ENCODE measurements at regions not wholly inside any gene's neighbourhood (a gene's known extent, or its start where the extent isn't known, plus 50 kb on each side); places are given as distances from the start of the nearest gene placed in this dataset.

GRCh38 chr6:43860285-43860684 lies 90.3 kb downstream of the VEGFA start:
- Mint-ChIP-seq H3K27ac (no peak overlapping the region), H3K27me3 (peaks cover 11% of the 10 kb centered on the region), H3K4me3 (no peak overlapping the region)

GRCh38 chr6:43859213-43859612 lies 89.2 kb downstream of the VEGFA start:
- peaks cover 10% of the 10 kb centered on the region for H3K27me3 Mint-ChIP-seq
- H3K4me1 Mint-ChIP-seq = no peaks in the 10 kb centered on the region
- ATAC-seq (ENCODE audit: low read depth) (no peak), DNase-seq (ENCODE audit: low spot score in 2 of 2) (no peak)
- H3K4me3 Mint-ChIP-seq = no peak overlapping the region
- no peaks in the 10 kb centered on the region for H3K9me3 Mint-ChIP-seq
- no peaks in the 10 kb centered on the region for H3K36me3 Mint-ChIP-seq
- no peak overlapping the region for H3K27ac Mint-ChIP-seq

More at GRCh38 chr6:43860285-43860684, 90.3 kb downstream of the VEGFA start:
- H3K4me1 Mint-ChIP-seq = no peaks in the 10 kb centered on the region
- no peaks in the 10 kb centered on the region for H3K36me3 Mint-ChIP-seq
- no peak for ATAC-seq (ENCODE audit: low read depth)
- H3K9me3 Mint-ChIP-seq = no peaks in the 10 kb centered on the region
- no peak for DNase-seq (ENCODE audit: low spot score in 2 of 2)

- no peaks in the 10 kb centered on the region for H3K9me3 Mint-ChIP-seq
- DNase-seq (ENCODE audit: low spot score in 2 of 2) (no peak), ATAC-seq (ENCODE audit: low read depth) (no peak)
- H3K36me3 Mint-ChIP-seq = no peaks in the 10 kb centered on the region
- H3K4me1 Mint-ChIP-seq = no peaks in the 10 kb centered on the region
- H3K4me3 Mint-ChIP-seq = no peak overlapping the region
- peaks cover 10% of the 10 kb centered on the region for H3K27me3 Mint-ChIP-seq
- no peak overlapping the region for H3K27ac Mint-ChIP-seq
Measured at GRCh38 chr6:43858161-43859153, 88.4 kb downstream of the VEGFA start.

- Mint-ChIP-seq H3K27ac (no peak overlapping the region), H3K9me3 (no peaks in the 10 kb centered on the region), H3K36me3 (no peaks in the 10 kb centered on the region), H3K4me3 (no peak overlapping the region), H3K4me1 (no peaks in the 10 kb centered on the region), H3K27me3 (peaks cover 10% of the 10 kb centered on the region)
- ATAC-seq (ENCODE audit: low read depth) = no peak
- no peak for DNase-seq (ENCODE audit: low spot score in 2 of 2)
Measured at GRCh38 chr6:43856005-43856765, 86.2 kb downstream of the VEGFA start.

GRCh38 chr6:43855247-43855646 lies 85.2 kb downstream of the VEGFA start:
- Mint-ChIP-seq H3K27ac (no peak overlapping the region), H3K4me1 (no peaks in the 10 kb centered on the region), H3K4me3 (no peak overlapping the region), H3K36me3 (no peaks in the 10 kb centered on the region), H3K27me3 (peaks cover 10% of the 10 kb centered on the region), H3K9me3 (no peaks in the 10 kb centered on the region)
- ATAC-seq (ENCODE audit: low read depth) (no peak), DNase-seq (ENCODE audit: low spot score in 2 of 2) (no peak)

- H3K36me3 Mint-ChIP-seq = no peaks in the 10 kb centered on the region
- no peak overlapping the region for H3K4me3 Mint-ChIP-seq
- peaks cover 1% of the 10 kb centered on the region for H3K27me3 Mint-ChIP-seq
- no peak for ATAC-seq (ENCODE audit: low read depth)
- no peak for DNase-seq (ENCODE audit: low spot score in 2 of 2)
- no peak overlapping the region for H3K27ac Mint-ChIP-seq
- H3K9me3 Mint-ChIP-seq = no peaks in the 10 kb centered on the region
- H3K4me1 Mint-ChIP-seq = no peaks in the 10 kb centered on the region
Measured at GRCh38 chr6:43853066-43853650, 83.1 kb downstream of the VEGFA start.

GRCh38 chr6:43852350-43852864 lies 82.4 kb downstream of the VEGFA start:
- DNase-seq (ENCODE audit: low spot score in 2 of 2) (no peak), ATAC-seq (ENCODE audit: low read depth) (no peak)
- H3K4me1 Mint-ChIP-seq = no peaks in the 10 kb centered on the region
- H3K4me3 Mint-ChIP-seq = no peak overlapping the region
- no peaks in the 10 kb centered on the region for H3K9me3 Mint-ChIP-seq
- H3K36me3 Mint-ChIP-seq = no peaks in the 10 kb centered on the region
- peaks cover 5% of the 10 kb centered on the region for H3K27me3 Mint-ChIP-seq
- no peak overlapping the region for H3K27ac Mint-ChIP-seq

GRCh38 chr6:43851204-43851865 lies 81.3 kb downstream of the VEGFA start:
- H3K4me3 Mint-ChIP-seq = no peak overlapping the region
- DNase-seq (ENCODE audit: low spot score in 2 of 2) (no peak), ATAC-seq (ENCODE audit: low read depth) (no peak)
- no peaks in the 10 kb centered on the region for H3K4me1 Mint-ChIP-seq
- no peaks in the 10 kb centered on the region for H3K9me3 Mint-ChIP-seq
- H3K27ac Mint-ChIP-seq = no peak overlapping the region
- H3K36me3 Mint-ChIP-seq = no peaks in the 10 kb centered on the region
- peaks cover 5% of the 10 kb centered on the region for H3K27me3 Mint-ChIP-seq

- Mint-ChIP-seq H3K27me3 (peaks cover 5% of the 10 kb centered on the region), H3K4me3 (no peak overlapping the region), H3K9me3 (no peaks in the 10 kb centered on the region), H3K27ac (no peak overlapping the region), H3K4me1 (no peaks in the 10 kb centered on the region), H3K36me3 (no peaks in the 10 kb centered on the region)
- no peak for DNase-seq (ENCODE audit: low spot score in 2 of 2)
- ATAC-seq (ENCODE audit: low read depth) = no peak
Measured at GRCh38 chr6:43850314-43851203, 80.5 kb downstream of the VEGFA start.

GRCh38 chr6:43849844-43850243 lies 79.8 kb downstream of the VEGFA start:
- Mint-ChIP-seq H3K36me3 (no peaks in the 10 kb centered on the region), H3K4me1 (no peaks in the 10 kb centered on the region), H3K4me3 (no peak overlapping the region), H3K9me3 (no peaks in the 10 kb centered on the region), H3K27ac (no peak overlapping the region), H3K27me3 (peaks cover 7% of the 10 kb centered on the region)
- ATAC-seq (ENCODE audit: low read depth) (no peak), DNase-seq (ENCODE audit: low spot score in 2 of 2) (no peak)

- H3K4me3 Mint-ChIP-seq = no peak overlapping the region
- H3K36me3 Mint-ChIP-seq = no peaks in the 10 kb centered on the region
- ATAC-seq (ENCODE audit: low read depth) (no peak), DNase-seq (ENCODE audit: low spot score in 2 of 2) (no peak)
- peaks cover 9% of the 10 kb centered on the region for H3K27me3 Mint-ChIP-seq
- no peaks in the 10 kb centered on the region for H3K9me3 Mint-ChIP-seq
- H3K27ac Mint-ChIP-seq = no peak overlapping the region
- no peaks in the 10 kb centered on the region for H3K4me1 Mint-ChIP-seq
Measured at GRCh38 chr6:43848671-43849391, 78.8 kb downstream of the VEGFA start.

GRCh38 chr6:43847741-43848630 lies 78.0 kb downstream of the VEGFA start:
- H3K36me3 Mint-ChIP-seq = no peaks in the 10 kb centered on the region
- no peak overlapping the region for H3K4me3 Mint-ChIP-seq
- DNase-seq (ENCODE audit: low spot score in 2 of 2) (no peak), ATAC-seq (ENCODE audit: low read depth) (no peak)
- H3K27ac Mint-ChIP-seq = no peak overlapping the region
- H3K27me3 Mint-ChIP-seq = peaks cover 9% of the 10 kb centered on the region
- H3K9me3 Mint-ChIP-seq = no peaks in the 10 kb centered on the region
- no peaks in the 10 kb centered on the region for H3K4me1 Mint-ChIP-seq

Data from memory B cell (primary cell).